Tibial nerve (tissue), 4 donors: ENCODE measurements at regions not wholly inside any gene's neighbourhood (a gene's known extent, or its start where the extent isn't known, plus 50 kb on each side); places are given as distances from the start of the nearest gene placed in this dataset.
"Not testable (repeated sequence)": the region's sequence is repeated elsewhere in the genome, so short reads cannot be mapped to it uniquely, and the experiment has no call there.

Experiments
- EP300 ChIP-seq, 2 donors: sonication (generic); formaldehyde crosslinking; IDR thresholded peaks; one replicate each; pipeline ENCODE4 v1.6.1; 2017; ENCODE audit warnings: antibody characterized with exemption in 2 of 2, mild to moderate bottlenecking in 1 of 2
- POLR2A ChIP-seq, 2 donors: fragments of 450-650 bp; IDR thresholded peaks; one replicate each; pipeline ENCODE4 v1.6.1; 2017; ENCODE audit warnings: antibody characterized with exemption in 2 of 2, mild to moderate bottlenecking in 2 of 2, moderate library complexity in 2 of 2
- TF ChIP-seq, protein P1 (sequence below), 5 experiments: fragments of 200-600 bp in 3 of 5; fragments of 450-650 bp in 2 of 5; sonication (generic) in 3 of 5; IDR thresholded peaks; one replicate each; pipeline ENCODE4 v1.5.1; 2016 to 2019; ENCODE audit warnings: antibody characterized with exemption in 5 of 5, mild to moderate bottlenecking in 3 of 5, moderate library complexity in 2 of 5

DNA sequence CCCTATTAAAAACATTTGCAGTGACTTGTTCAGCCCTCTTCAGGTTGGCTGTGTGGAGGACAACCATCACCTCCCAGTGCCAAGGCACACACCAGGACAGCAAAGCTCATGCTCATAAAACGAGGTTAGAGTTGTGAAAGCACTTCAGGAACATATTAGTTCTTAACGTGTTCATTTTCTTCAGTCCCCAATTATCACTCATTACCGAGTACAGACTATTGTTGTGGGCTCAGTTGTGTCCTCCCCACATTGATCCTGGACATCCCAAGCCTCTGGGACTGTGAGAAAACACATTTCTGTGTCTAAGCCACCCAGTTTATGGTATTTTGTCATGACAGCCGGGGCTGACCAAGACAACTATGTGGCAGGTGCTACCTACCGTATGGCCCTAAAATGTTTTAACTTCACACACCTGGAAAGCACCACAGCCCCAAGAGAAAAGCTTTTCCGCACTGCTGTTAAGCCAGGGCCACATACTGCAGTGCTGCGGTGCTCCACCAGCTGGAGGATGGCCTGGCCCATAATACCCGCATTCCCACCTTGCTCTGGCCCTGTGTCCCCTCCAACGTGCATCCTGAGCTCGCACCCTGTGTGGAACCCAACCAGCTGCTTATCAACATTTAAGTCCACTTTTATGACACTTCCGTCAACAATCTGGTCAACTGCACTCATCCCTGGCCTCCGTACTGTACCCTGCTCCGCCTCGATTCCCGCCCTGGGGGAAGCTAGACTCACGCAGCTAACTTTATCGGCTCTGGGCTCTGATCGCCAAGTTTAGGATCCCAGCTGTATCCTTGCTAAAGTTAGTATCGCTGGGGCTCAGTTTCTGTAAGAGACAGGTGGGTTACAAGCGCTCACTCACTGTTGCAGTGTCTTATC is 160.6 kb downstream of the KLRB1 start:
- TF ChIP-seq, protein P1, sequence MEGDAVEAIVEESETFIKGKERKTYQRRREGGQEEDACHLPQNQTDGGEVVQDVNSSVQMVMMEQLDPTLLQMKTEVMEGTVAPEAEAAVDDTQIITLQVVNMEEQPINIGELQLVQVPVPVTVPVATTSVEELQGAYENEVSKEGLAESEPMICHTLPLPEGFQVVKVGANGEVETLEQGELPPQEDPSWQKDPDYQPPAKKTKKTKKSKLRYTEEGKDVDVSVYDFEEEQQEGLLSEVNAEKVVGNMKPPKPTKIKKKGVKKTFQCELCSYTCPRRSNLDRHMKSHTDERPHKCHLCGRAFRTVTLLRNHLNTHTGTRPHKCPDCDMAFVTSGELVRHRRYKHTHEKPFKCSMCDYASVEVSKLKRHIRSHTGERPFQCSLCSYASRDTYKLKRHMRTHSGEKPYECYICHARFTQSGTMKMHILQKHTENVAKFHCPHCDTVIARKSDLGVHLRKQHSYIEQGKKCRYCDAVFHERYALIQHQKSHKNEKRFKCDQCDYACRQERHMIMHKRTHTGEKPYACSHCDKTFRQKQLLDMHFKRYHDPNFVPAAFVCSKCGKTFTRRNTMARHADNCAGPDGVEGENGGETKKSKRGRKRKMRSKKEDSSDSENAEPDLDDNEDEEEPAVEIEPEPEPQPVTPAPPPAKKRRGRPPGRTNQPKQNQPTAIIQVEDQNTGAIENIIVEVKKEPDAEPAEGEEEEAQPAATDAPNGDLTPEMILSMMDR (IDR thresholded peaks at IDR 0.05) = not testable (repeated sequence)
- TF ChIP-seq POLR2A, EP300 (IDR thresholded peaks at IDR 0.05): not testable (repeated sequence)
